Stimulated activated CD8-positive, alpha-beta memory T cell treated with anti-CD3 and anti-CD28 coated beads, Interleukin-4, amount 100 ng/mL, for 48 hours (primary cell): ENCODE measurements at regions not wholly inside any gene's neighbourhood (a gene's known extent, or its start where the extent isn't known, plus 50 kb on each side); places are given as distances from the start of the nearest gene placed in this dataset.
"Not testable (repeated sequence)": the region's sequence is repeated elsewhere in the genome, so short reads cannot be mapped to it uniquely, and the experiment has no call there.

Source experiments
- DNase-seq: peaks from one replicate; pipeline ENCODE4 v3.0.0-alpha.2; 2020

GRCh38 chr2:2782007-2782406 is 450.9 kb upstream of the MYT1L start:
- DNase-seq, result no peak

GRCh38 chr2:2779727-2780126 is 448.7 kb upstream of the MYT1L start:
- DNase-seq, result no peak

GRCh38 chr2:2777876-2778275 is 446.8 kb upstream of the MYT1L start:
- no peak for DNase-seq

GRCh38 chr2:2777213-2777612 is 446.1 kb upstream of the MYT1L start:
- DNase-seq, result no peak

- DNase-seq, result no peak
These were observed 443.9 kb upstream of the MYT1L start for GRCh38 chr2:2775018-2775417.

DNA sequence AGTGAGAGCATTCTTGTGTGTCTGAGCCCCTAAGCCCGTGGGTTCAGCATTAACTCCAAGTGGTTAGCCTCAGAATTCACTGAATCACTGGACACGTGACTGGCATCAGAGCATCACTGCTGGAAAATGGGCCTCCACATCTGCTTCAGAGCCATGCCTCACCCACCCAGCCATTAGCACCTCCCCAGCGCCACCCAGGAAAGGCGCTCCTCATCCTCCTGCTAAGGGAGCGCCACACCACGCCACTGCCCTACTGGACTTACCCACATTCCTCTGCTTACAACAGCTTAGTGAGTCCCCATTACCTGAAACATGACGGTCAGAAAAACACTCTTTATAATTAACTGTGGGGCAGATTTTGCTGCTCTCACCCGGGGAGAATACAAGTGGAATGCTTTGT is 442.6 kb upstream of the MYT1L start:
- no peak for DNase-seq

DNA sequence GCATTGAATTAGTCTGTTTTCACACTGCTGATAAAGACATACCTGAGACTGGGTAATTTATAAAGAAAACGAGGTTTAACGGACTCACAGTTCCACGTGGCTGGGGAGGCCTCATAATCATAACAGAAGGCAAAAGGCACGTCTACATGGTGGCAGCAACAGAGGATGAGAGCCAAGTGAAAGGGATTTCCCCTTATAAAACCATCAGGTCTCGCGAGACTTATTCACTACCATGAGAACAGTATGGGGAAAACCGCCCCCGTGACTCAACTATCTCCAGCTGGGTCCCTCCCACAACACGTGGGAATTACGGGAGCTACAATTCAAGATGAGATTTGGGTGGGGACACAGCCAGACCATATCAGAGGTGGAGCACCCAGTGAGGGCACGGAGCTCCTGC is 442.0 kb upstream of the MYT1L start:
- not testable (repeated sequence) for DNase-seq

- DNase-seq, result no peak
These were observed 440.8 kb upstream of the MYT1L start for GRCh38 chr2:2771721-2772411.

DNA sequence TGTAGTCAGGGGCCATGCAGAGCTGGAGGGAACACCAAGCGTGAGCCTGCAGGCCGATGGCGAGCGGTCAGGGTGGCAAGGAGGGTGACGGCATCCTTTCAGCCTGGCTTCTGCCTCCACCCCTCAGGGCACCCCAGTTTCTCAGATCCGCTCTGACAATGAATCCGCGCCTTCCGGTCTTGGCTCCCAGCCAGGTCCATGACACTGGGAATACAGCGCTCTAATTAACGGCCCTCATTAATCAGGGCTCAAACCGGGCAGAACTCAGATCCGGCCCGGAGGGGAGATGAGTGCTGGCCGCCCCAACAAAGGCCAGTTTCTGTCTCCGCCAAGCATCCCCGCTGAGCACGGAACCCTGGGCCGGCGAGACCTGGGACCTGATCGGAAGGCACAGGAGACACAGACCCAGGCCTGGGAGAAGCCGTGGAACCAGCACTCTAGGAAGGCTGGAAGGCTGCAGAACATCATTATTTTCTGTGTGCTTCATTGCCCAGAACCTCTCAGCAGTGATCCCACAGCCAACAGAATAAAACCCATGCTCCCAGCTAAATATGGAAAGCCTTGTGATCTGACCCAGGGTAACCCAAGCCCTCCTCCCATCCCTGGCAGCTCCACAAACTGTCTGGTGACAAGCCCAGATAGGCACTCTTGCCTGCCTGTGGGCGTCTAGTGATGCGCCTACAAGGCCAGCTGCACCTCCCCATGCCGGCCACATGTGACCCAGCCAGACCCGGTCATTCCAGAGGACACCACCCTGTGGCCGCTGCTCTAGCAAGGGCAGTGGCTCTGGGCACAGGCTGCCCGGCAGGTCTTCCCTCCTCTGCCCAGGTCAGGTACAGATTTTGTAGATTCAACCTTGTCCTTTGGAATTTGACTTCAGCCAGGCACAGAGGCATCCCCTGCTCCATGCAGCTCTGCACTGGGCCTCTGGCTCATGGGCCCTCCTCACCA is 438.7 kb upstream of the MYT1L start:
- no peak for DNase-seq

- no peak for DNase-seq
These were observed 437.4 kb upstream of the MYT1L start for GRCh38 chr2:2768476-2768875.

- DNase-seq, result no peak
These were observed 436.8 kb upstream of the MYT1L start for GRCh38 chr2:2767837-2768236.

- DNase-seq, result no peak
These were observed 434.9 kb upstream of the MYT1L start for GRCh38 chr2:2765839-2766495.

- no peak for DNase-seq
These were observed 434.2 kb upstream of the MYT1L start for GRCh38 chr2:2765176-2765800.

GRCh38 chr2:2764739-2765138 is 433.7 kb upstream of the MYT1L start:
- no peak for DNase-seq

- no peak for DNase-seq
These were observed 432.9 kb upstream of the MYT1L start for GRCh38 chr2:2764001-2764355.

DNA sequence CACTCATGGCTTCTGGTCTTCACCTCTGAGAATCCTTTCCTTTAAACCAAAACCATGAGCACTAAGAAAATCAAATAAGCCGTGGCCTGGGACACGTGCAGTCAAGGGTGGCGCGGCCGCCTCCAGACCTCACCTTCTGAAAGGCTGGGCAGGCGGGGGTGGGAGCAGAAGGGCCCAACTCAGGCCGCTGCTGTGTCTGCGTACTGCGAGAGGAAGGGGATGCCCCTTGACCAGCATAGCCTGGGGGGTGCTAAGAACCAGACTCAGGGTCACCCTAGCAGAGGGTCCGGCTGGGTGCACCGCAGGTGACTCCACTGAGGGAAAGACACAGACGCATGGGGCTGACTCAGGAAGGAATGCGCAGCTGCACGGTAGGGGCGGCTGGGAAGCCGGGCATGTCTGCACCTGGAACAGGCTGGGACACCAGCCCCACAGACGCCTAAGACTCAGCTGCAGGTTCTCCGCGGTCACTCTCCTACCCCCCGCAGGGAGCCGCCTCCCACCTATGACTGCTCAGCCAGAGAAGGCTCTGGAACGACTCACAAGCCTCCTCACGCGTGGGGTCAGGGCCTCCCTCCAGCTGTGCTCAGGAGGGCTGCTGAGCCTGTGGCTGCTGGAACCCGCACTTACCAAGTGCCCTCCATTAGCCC is 432.4 kb upstream of the MYT1L start:
- DNase-seq, result no peak

- DNase-seq, result no peak
These were observed 431.8 kb upstream of the MYT1L start for GRCh38 chr2:2762913-2763312.

DNA sequence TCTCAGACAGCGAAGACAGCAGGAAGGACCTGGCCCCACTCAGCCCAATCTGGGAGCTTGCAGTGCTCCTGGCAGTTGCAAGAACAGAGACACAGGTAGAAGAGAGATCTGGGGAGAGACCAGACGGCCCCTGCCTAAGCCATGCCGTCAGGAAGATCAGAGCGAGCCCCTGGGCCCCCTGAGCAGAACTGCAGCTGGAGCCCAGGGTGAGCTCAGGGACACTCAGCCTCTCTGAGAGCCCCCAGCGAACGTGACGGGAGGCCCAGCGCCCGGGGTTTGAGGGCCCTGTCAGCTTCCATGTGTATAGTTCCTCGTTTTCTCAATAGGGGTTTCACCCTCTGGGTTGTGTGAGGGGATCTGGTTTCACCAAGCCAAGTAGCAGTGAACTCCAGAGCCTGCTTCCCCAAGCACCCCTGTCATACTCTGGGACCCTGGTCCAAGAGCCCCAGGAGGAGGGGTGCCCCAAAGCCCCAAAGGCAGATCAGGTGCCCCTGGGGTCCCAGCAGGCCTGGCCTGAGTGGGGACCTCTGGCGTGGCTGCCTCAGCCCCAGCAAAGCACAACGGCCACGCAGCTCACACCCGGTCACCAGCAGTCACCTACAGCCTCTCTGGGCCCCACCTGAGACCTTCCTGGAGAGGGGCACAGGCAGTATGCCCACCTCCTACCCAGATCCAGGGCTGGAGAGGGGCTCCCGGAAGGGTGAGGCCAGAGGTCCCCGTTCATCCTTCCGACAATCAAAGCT is 431.3 kb upstream of the MYT1L start:
- no peak for DNase-seq

DNA sequence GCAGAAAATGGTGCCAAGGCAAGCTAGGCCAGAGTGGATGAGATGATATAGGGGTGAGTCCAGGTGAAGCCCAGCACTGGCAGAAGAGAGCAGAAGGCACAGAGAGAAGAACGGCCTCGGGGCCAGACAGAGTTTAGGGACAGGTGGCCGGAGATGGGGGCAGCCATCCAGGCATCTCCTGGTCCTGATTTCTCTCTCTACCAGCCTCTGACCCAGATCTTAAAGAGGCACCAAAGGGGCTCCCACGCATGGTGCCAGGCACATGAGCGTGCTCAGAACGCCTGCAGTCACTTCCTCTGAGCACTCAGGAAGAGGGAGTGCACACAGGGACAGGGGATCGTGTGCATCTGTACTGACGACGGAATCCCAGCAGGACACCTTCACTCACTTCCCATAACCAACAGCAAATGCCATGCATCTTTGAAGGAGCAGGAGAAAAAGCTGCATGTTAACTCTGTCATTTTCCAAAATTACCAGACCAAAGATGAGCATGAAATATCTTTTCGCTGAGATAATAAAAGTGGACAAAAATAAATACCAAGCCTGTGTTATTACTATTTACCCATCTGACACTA is 427.8 kb upstream of the MYT1L start:
- DNase-seq, result no peak

- DNase-seq, result no peak
These were observed 426.7 kb upstream of the MYT1L start for GRCh38 chr2:2757764-2758163.

- DNase-seq, result no peak
These were observed 425.8 kb upstream of the MYT1L start for GRCh38 chr2:2756886-2757285.

GRCh38 chr2:2755990-2756389 is 424.9 kb upstream of the MYT1L start:
- no peak for DNase-seq
